ENCODE measurements at regions not wholly inside any gene's neighbourhood (a gene's known extent, or its start where the extent isn't known, plus 50 kb on each side); places are given as distances from the start of the nearest gene placed in this dataset.
"Not testable (repeated sequence)": the region's sequence is repeated elsewhere in the genome, so short reads cannot be mapped to it uniquely, and the experiment has no call there.

GRCh38 chr18:1104181-1104881, 199.7 kb downstream of the ADCYAP1 start:
- no peak overlapping the region for H3K4me3 ChIP-seq (ENCODE audit: low read depth, low read length)
- DNase-seq (ENCODE audit: low read depth), result peak; percentile 44
- no peak for TF ChIP-seq CTCF (IDR thresholded peaks at IDR 0.05; ENCODE audit: insufficient read depth, low read depth, low read length)

GRCh38 chr18:1124495-1124894, 219.8 kb downstream of the ADCYAP1 start:
- DNase-seq (ENCODE audit: low read depth), result no peak
- no peak overlapping the region for H3K4me3 ChIP-seq (ENCODE audit: low read depth, low read length)
- no peak for TF ChIP-seq CTCF (IDR thresholded peaks at IDR 0.05; ENCODE audit: insufficient read depth, low read depth, low read length)

- DNase-seq (ENCODE audit: low read depth), result no peak
- H3K4me3 ChIP-seq (ENCODE audit: low read depth, low read length), result no peak overlapping the region
- no peak for TF ChIP-seq CTCF (IDR thresholded peaks at IDR 0.05; ENCODE audit: insufficient read depth, low read depth, low read length)
Observed at GRCh38 chr18:1133541-1133940, 228.9 kb downstream of the ADCYAP1 start.

GRCh38 chr18:1147730-1148129, 243.1 kb downstream of the ADCYAP1 start:
- no peak for DNase-seq (ENCODE audit: low read depth)
- H3K4me3 ChIP-seq (ENCODE audit: low read depth, low read length), result no peak overlapping the region
- TF ChIP-seq CTCF (IDR thresholded peaks at IDR 0.05; ENCODE audit: insufficient read depth, low read depth, low read length), result no peak

GRCh38 chr18:1149709-1150108, 245.0 kb downstream of the ADCYAP1 start:
- no peak for TF ChIP-seq CTCF (IDR thresholded peaks at IDR 0.05; ENCODE audit: insufficient read depth, low read depth, low read length)
- H3K4me3 ChIP-seq (ENCODE audit: low read depth, low read length), result no peak overlapping the region
- no peak for DNase-seq (ENCODE audit: low read depth)

- H3K4me3 ChIP-seq (ENCODE audit: low read depth, low read length), result no peak overlapping the region
- DNase-seq (ENCODE audit: low read depth), result no peak
Observed at GRCh38 chr18:1150344-1150743, 245.7 kb downstream of the ADCYAP1 start.

GRCh38 chr18:1152958-1153357, 248.3 kb downstream of the ADCYAP1 start:
- H3K4me3 ChIP-seq (ENCODE audit: low read depth, low read length); DNase-seq (ENCODE audit: low read depth): not testable (repeated sequence)

More at GRCh38 chr18:1150344-1150743, 245.7 kb downstream of the ADCYAP1 start:
- TF ChIP-seq CTCF (IDR thresholded peaks at IDR 0.05; ENCODE audit: insufficient read depth, low read depth, low read length), result no peak

All from fibroblast of villous mesenchyme (primary cell).